ENCODE measurements at regions not wholly inside any gene's neighbourhood (a gene's known extent, or its start where the extent isn't known, plus 50 kb on each side); places are given as distances from the start of the nearest gene placed in this dataset.

DNA sequence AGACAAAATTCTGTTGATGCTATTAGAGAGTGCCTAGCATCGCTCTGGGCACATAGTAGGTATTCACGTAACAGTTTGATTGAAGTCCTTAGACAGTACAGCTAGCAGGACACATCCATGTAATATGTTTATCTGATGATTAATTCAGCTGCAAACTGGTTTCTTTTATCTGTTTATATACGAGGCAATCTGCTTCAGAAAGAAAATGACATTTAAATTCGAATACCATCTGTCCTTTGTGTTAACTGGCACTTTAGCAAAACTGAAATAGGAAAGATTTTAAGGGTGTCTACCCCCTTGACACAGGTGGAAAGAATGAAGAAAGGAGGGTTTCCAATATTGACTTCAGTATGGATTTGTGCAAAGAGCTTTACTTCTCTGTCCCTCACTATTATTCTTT, 192.5 kb downstream of the MFSD1 start (continued):
- TF ChIP-seq, protein P1, sequence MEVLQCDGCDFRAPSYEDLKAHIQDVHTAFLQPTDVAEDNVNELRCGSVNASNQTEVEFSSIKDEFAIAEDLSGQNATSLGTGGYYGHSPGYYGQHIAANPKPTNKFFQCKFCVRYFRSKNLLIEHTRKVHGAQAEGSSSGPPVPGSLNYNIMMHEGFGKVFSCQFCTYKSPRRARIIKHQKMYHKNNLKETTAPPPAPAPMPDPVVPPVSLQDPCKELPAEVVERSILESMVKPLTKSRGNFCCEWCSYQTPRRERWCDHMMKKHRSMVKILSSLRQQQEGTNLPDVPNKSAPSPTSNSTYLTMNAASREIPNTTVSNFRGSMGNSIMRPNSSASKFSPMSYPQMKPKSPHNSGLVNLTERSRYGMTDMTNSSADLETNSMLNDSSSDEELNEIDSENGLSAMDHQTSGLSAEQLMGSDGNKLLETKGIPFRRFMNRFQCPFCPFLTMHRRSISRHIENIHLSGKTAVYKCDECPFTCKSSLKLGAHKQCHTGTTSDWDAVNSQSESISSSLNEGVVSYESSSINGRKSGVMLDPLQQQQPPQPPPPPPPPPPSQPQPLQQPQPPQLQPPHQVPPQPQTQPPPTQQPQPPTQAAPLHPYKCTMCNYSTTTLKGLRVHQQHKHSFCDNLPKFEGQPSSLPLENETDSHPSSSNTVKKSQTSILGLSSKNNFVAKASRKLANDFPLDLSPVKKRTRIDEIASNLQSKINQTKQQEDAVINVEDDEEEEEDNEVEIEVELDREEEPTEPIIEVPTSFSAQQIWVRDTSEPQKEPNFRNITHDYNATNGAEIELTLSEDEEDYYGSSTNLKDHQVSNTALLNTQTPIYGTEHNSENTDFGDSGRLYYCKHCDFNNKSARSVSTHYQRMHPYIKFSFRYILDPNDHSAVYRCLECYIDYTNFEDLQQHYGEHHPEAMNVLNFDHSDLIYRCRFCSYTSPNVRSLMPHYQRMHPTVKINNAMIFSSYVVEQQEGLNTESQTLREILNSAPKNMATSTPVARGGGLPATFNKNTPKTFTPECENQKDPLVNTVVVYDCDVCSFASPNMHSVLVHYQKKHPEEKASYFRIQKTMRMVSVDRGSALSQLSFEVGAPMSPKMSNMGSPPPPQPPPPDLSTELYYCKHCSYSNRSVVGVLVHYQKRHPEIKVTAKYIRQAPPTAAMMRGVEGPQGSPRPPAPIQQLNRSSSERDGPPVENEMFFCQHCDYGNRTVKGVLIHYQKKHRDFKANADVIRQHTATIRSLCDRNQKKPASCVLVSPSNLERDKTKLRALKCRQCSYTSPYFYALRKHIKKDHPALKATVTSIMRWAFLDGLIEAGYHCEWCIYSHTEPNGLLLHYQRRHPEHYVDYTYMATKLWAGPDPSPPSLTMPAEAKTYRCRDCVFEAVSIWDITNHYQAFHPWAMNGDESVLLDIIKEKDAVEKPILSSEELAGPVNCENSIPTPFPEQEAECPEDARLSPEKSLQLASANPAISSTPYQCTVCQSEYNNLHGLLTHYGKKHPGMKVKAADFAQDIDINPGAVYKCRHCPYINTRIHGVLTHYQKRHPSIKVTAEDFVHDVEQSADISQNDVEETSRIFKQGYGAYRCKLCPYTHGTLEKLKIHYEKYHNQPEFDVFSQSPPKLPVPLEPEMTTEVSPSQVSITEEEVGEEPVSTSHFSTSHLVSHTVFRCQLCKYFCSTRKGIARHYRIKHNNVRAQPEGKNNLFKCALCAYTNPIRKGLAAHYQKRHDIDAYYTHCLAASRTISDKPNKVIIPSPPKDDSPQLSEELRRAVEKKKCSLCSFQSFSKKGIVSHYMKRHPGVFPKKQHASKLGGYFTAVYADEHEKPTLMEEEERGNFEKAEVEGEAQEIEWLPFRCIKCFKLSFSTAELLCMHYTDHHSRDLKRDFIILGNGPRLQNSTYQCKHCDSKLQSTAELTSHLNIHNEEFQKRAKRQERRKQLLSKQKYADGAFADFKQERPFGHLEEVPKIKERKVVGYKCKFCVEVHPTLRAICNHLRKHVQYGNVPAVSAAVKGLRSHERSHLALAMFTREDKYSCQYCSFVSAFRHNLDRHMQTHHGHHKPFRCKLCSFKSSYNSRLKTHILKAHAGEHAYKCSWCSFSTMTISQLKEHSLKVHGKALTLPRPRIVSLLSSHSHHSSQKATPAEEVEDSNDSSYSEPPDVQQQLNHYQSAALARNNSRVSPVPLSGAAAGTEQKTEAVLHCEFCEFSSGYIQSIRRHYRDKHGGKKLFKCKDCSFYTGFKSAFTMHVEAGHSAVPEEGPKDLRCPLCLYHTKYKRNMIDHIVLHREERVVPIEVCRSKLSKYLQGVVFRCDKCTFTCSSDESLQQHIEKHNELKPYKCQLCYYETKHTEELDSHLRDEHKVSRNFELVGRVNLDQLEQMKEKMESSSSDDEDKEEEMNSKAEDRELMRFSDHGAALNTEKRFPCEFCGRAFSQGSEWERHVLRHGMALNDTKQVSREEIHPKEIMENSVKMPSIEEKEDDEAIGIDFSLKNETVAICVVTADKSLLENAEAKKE (CRISPR knock-in tag; IDR thresholded peaks at IDR 0.05): no peak
- TF ChIP-seq, protein P2, sequence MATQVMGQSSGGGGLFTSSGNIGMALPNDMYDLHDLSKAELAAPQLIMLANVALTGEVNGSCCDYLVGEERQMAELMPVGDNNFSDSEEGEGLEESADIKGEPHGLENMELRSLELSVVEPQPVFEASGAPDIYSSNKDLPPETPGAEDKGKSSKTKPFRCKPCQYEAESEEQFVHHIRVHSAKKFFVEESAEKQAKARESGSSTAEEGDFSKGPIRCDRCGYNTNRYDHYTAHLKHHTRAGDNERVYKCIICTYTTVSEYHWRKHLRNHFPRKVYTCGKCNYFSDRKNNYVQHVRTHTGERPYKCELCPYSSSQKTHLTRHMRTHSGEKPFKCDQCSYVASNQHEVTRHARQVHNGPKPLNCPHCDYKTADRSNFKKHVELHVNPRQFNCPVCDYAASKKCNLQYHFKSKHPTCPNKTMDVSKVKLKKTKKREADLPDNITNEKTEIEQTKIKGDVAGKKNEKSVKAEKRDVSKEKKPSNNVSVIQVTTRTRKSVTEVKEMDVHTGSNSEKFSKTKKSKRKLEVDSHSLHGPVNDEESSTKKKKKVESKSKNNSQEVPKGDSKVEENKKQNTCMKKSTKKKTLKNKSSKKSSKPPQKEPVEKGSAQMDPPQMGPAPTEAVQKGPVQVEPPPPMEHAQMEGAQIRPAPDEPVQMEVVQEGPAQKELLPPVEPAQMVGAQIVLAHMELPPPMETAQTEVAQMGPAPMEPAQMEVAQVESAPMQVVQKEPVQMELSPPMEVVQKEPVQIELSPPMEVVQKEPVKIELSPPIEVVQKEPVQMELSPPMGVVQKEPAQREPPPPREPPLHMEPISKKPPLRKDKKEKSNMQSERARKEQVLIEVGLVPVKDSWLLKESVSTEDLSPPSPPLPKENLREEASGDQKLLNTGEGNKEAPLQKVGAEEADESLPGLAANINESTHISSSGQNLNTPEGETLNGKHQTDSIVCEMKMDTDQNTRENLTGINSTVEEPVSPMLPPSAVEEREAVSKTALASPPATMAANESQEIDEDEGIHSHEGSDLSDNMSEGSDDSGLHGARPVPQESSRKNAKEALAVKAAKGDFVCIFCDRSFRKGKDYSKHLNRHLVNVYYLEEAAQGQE (IDR thresholded peaks at IDR 0.05; ENCODE audit: unreplicated experiment): no peak
- TF ChIP-seq POLR2AphosphoS5 (IDR thresholded peaks at IDR 0.05; ENCODE audit: low read depth) (no peak), EZH2phosphoT487 (IDR thresholded peaks at IDR 0.05; ENCODE audit: unreplicated experiment) (no peak), JUNB (IDR thresholded peaks at IDR 0.05; ENCODE audit: unreplicated experiment) (no peak)
- TF ChIP-seq, protein P3, sequence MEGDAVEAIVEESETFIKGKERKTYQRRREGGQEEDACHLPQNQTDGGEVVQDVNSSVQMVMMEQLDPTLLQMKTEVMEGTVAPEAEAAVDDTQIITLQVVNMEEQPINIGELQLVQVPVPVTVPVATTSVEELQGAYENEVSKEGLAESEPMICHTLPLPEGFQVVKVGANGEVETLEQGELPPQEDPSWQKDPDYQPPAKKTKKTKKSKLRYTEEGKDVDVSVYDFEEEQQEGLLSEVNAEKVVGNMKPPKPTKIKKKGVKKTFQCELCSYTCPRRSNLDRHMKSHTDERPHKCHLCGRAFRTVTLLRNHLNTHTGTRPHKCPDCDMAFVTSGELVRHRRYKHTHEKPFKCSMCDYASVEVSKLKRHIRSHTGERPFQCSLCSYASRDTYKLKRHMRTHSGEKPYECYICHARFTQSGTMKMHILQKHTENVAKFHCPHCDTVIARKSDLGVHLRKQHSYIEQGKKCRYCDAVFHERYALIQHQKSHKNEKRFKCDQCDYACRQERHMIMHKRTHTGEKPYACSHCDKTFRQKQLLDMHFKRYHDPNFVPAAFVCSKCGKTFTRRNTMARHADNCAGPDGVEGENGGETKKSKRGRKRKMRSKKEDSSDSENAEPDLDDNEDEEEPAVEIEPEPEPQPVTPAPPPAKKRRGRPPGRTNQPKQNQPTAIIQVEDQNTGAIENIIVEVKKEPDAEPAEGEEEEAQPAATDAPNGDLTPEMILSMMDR (conservative IDR thresholded peaks at IDR 0.05; ENCODE audit: low read depth in 2 of 2): no peak
- TF ChIP-seq, protein P4, sequence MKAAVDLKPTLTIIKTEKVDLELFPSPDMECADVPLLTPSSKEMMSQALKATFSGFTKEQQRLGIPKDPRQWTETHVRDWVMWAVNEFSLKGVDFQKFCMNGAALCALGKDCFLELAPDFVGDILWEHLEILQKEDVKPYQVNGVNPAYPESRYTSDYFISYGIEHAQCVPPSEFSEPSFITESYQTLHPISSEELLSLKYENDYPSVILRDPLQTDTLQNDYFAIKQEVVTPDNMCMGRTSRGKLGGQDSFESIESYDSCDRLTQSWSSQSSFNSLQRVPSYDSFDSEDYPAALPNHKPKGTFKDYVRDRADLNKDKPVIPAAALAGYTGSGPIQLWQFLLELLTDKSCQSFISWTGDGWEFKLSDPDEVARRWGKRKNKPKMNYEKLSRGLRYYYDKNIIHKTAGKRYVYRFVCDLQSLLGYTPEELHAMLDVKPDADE (IDR thresholded peaks at IDR 0.05): no peak
